Mesodermal cell (in vitro differentiated cells): ENCODE measurements at regions not wholly inside any gene's neighbourhood (a gene's known extent, or its start where the extent isn't known, plus 50 kb on each side); places are given as distances from the start of the nearest gene placed in this dataset.

Source experiments
- H3K27ac ChIP-seq: 2 replicates; pipeline ENCODE4 v1.7.0; 2013; ENCODE audit warnings: mild to moderate bottlenecking, low read depth, low read length, moderate library complexity; ENCODE audit not compliant: severe bottlenecking
- H3K36me3 ChIP-seq: 2 replicates; pipeline ENCODE4 v1.7.1; 2013; ENCODE audit warnings: mild to moderate bottlenecking, low read length, moderate library complexity; ENCODE audit not compliant: control insufficient read depth, insufficient read depth
- H3K4me1 ChIP-seq: one replicate; pipeline ENCODE4 v1.7.1; 2013; ENCODE audit warnings: mild to moderate bottlenecking, low read length; ENCODE audit not compliant: insufficient read depth, control insufficient read depth, poor library complexity, severe bottlenecking
- H3K4me3 ChIP-seq: 2 replicates; pipeline ENCODE4 v1.7.0; 2013; ENCODE audit warnings: low read length, control low read depth, mild to moderate bottlenecking; ENCODE audit not compliant: insufficient read depth, poor library complexity, severe bottlenecking; ENCODE audit errors: extremely low read depth
- H3K9me3 ChIP-seq: 2 replicates; pipeline ENCODE4 v1.7.1; 2013; ENCODE audit warnings: mild to moderate bottlenecking, low read length, moderate library complexity; ENCODE audit not compliant: control insufficient read depth
- WGBS, 2 experiments: methylation state at CpG; one replicate each; pipeline ENCODE4 v1.1.5; 2013; ENCODE audit warnings: missing lambda C conversion rate in 2 of 2; ENCODE audit not compliant: insufficient coverage in 2 of 2; 5-methylcytosine and 5-hydroxymethylcytosine counted together

- WGBS, 2 experiments, result no CpG with 5 or more reads among the region's 1 CpG
- Histone ChIP-seq H3K4me3 (no peak overlapping the region), H3K36me3 (no peaks in the 10 kb centered on the region), H3K4me1 (no peaks in the 10 kb centered on the region), H3K27ac (no peak overlapping the region), H3K9me3 (no peaks in the 10 kb centered on the region)
Measured at GRCh38 chr7:54097886-54098285, 444.3 kb upstream of the VSTM2A start.

- H3K9me3 ChIP-seq, result no peaks in the 10 kb centered on the region
- no peak overlapping the region for H3K4me3 ChIP-seq
- 72 to 78% methylated on average over 4 of the region's 4 CpGs for WGBS, 2 experiments
- no peak overlapping the region for H3K27ac ChIP-seq
- H3K4me1 ChIP-seq, result peaks cover 5% of the 10 kb centered on the region
- H3K36me3 ChIP-seq, result no peaks in the 10 kb centered on the region
Measured at GRCh38 chr7:54109501-54109900, 432.7 kb upstream of the VSTM2A start.

GRCh38 chr7:54111814-54112511 is 430.2 kb upstream of the VSTM2A start:
- Histone ChIP-seq H3K9me3 (no peaks in the 10 kb centered on the region), H3K4me3 (no peak overlapping the region), H3K27ac (no peak overlapping the region), H3K36me3 (no peaks in the 10 kb centered on the region), H3K4me1 (peaks cover 5% of the 10 kb centered on the region)
- WGBS, 2 experiments, result 80 to 91% methylated on average over 4 to 5 of the region's 6 CpGs

- H3K9me3 ChIP-seq, result no peaks in the 10 kb centered on the region
Measured at GRCh38 chr7:54112567-54112966, 429.6 kb upstream of the VSTM2A start.

GRCh38 chr7:54115028-54115763 is 427.0 kb upstream of the VSTM2A start:
- 81 to 96% methylated on average over 3 to 8 of the region's 9 CpGs for WGBS, 2 experiments

More at GRCh38 chr7:54112567-54112966, 429.6 kb upstream of the VSTM2A start:
- Histone ChIP-seq H3K27ac (no peak overlapping the region), H3K4me1 (peaks cover 5% of the 10 kb centered on the region), H3K4me3 (no peak overlapping the region), H3K36me3 (no peaks in the 10 kb centered on the region)
- 90 to 91% methylated on average over 3 of the region's 3 CpGs for WGBS, 2 experiments

GRCh38 chr7:54116956-54117355 is 425.2 kb upstream of the VSTM2A start:
- H3K4me1 ChIP-seq, result peaks cover 4% of the 10 kb centered on the region
- no peak overlapping the region for H3K4me3 ChIP-seq
- H3K27ac ChIP-seq, result no peak overlapping the region
- no peaks in the 10 kb centered on the region for H3K36me3 ChIP-seq
- WGBS, 2 experiments, result no CpG with 5 or more reads among the region's 2 CpGs
- no peaks in the 10 kb centered on the region for H3K9me3 ChIP-seq

More at GRCh38 chr7:54115028-54115763, 427.0 kb upstream of the VSTM2A start:
- Histone ChIP-seq H3K27ac (no peak overlapping the region), H3K4me3 (no peak overlapping the region), H3K4me1 (peaks cover 5% of the 10 kb centered on the region), H3K36me3 (no peaks in the 10 kb centered on the region), H3K9me3 (no peaks in the 10 kb centered on the region)

GRCh38 chr7:54129035-54129434 is 413.1 kb upstream of the VSTM2A start:
- Histone ChIP-seq H3K27ac (no peak overlapping the region), H3K4me1 (no peaks in the 10 kb centered on the region), H3K36me3 (no peaks in the 10 kb centered on the region), H3K4me3 (no peak overlapping the region), H3K9me3 (no peaks in the 10 kb centered on the region)

- Histone ChIP-seq H3K4me1 (no peaks in the 10 kb centered on the region), H3K4me3 (no peak overlapping the region), H3K9me3 (no peaks in the 10 kb centered on the region), H3K36me3 (no peaks in the 10 kb centered on the region), H3K27ac (no peak overlapping the region)
Measured at GRCh38 chr7:54141576-54141975, 400.6 kb upstream of the VSTM2A start.

- H3K9me3 ChIP-seq, result no peaks in the 10 kb centered on the region
- H3K27ac ChIP-seq, result no peak overlapping the region
- H3K4me1 ChIP-seq, result no peaks in the 10 kb centered on the region
- H3K4me3 ChIP-seq, result no peak overlapping the region
- 88 to 91% methylated on average over 3 to 6 of the region's 8 CpGs for WGBS, 2 experiments
- no peaks in the 10 kb centered on the region for H3K36me3 ChIP-seq
Measured at GRCh38 chr7:54145716-54146115, 396.5 kb upstream of the VSTM2A start.

- 70 to 80% methylated on average over 1 of the region's 2 CpGs for WGBS, 2 experiments
- no peak overlapping the region for H3K27ac ChIP-seq
Measured at GRCh38 chr7:54153462-54153861, 388.7 kb upstream of the VSTM2A start.

GRCh38 chr7:54159088-54159487 is 383.1 kb upstream of the VSTM2A start:
- Histone ChIP-seq H3K36me3 (no peaks in the 10 kb centered on the region), H3K4me1 (no peaks in the 10 kb centered on the region), H3K4me3 (no peak overlapping the region), H3K9me3 (no peaks in the 10 kb centered on the region), H3K27ac (no peak overlapping the region)
- 80% methylated on average over 1 of the region's 2 CpGs; no CpG with 5 or more reads in 1 of the 2 experiments for WGBS, 2 experiments

More at GRCh38 chr7:54153462-54153861, 388.7 kb upstream of the VSTM2A start:
- Histone ChIP-seq H3K9me3 (no peaks in the 10 kb centered on the region), H3K36me3 (no peaks in the 10 kb centered on the region), H3K4me3 (no peak overlapping the region), H3K4me1 (no peaks in the 10 kb centered on the region)
